ENCODE measurements at regions not wholly inside any gene's neighbourhood (a gene's known extent, or its start where the extent isn't known, plus 50 kb on each side); places are given as distances from the start of the nearest gene placed in this dataset.

GRCh38 chr2:167697194-167697593 lies 550.2 kb downstream of the STK39 start:
- DNase-seq, result no peak
- no peak for TF ChIP-seq CTCF (IDR thresholded peaks at IDR 0.05; ENCODE audit: low read depth, low read length)
- Histone ChIP-seq H3K4me3 (ENCODE audit: low read depth, low read length) (no peak overlapping the region), H3K27ac (no peak overlapping the region), H3K27me3 (ENCODE audit: insufficient read depth, low read depth, severe bottlenecking) (no peaks in the 10 kb centered on the region), H3K36me3 (no peaks in the 10 kb centered on the region), H3K9me3 (ENCODE audit: severe bottlenecking) (no peaks in the 10 kb centered on the region)

GRCh38 chr2:167692936-167693335 lies 554.5 kb downstream of the STK39 start:
- Histone ChIP-seq H3K27me3 (ENCODE audit: insufficient read depth, low read depth, severe bottlenecking) (no peaks in the 10 kb centered on the region), H3K27ac (no peak overlapping the region), H3K4me3 (ENCODE audit: low read depth, low read length) (no peak overlapping the region), H3K36me3 (no peaks in the 10 kb centered on the region), H3K9me3 (ENCODE audit: severe bottlenecking) (no peaks in the 10 kb centered on the region)
- TF ChIP-seq CTCF (IDR thresholded peaks at IDR 0.05; ENCODE audit: low read depth, low read length), result no peak
- DNase-seq, result no peak

- no peak for DNase-seq
- no peaks in the 10 kb centered on the region for H3K27me3 ChIP-seq (ENCODE audit: insufficient read depth, low read depth, severe bottlenecking)
- H3K36me3 ChIP-seq, result no peaks in the 10 kb centered on the region
- no peak for TF ChIP-seq CTCF (IDR thresholded peaks at IDR 0.05; ENCODE audit: low read depth, low read length)
- no peak overlapping the region for H3K4me3 ChIP-seq (ENCODE audit: low read depth, low read length)
- H3K27ac ChIP-seq, result no peak overlapping the region
- no peaks in the 10 kb centered on the region for H3K9me3 ChIP-seq (ENCODE audit: severe bottlenecking)
Observed at GRCh38 chr2:167692191-167692590, 555.2 kb downstream of the STK39 start.

GRCh38 chr2:167689444-167689843 lies 558.0 kb downstream of the STK39 start:
- TF ChIP-seq CTCF (IDR thresholded peaks at IDR 0.05; ENCODE audit: low read depth, low read length), result peak; percentile 51
- DNase-seq, result peak; percentile 25
- H3K27me3 ChIP-seq (ENCODE audit: insufficient read depth, low read depth, severe bottlenecking), result no peaks in the 10 kb centered on the region
- no peaks in the 10 kb centered on the region for H3K36me3 ChIP-seq
- H3K9me3 ChIP-seq (ENCODE audit: severe bottlenecking), result no peaks in the 10 kb centered on the region
- H3K27ac ChIP-seq, result no peak overlapping the region
- no peak overlapping the region for H3K4me3 ChIP-seq (ENCODE audit: low read depth, low read length)

- Histone ChIP-seq H3K9me3 (ENCODE audit: severe bottlenecking) (no peaks in the 10 kb centered on the region), H3K27ac (no peak overlapping the region), H3K27me3 (ENCODE audit: insufficient read depth, low read depth, severe bottlenecking) (no peaks in the 10 kb centered on the region), H3K36me3 (no peaks in the 10 kb centered on the region), H3K4me3 (ENCODE audit: low read depth, low read length) (no peak overlapping the region)
- no peak for DNase-seq
- no peak for TF ChIP-seq CTCF (IDR thresholded peaks at IDR 0.05; ENCODE audit: low read depth, low read length)
Observed at GRCh38 chr2:167686691-167687090, 560.7 kb downstream of the STK39 start.

- no peaks in the 10 kb centered on the region for H3K36me3 ChIP-seq
- no peak overlapping the region for H3K27ac ChIP-seq
- no peak for TF ChIP-seq CTCF (IDR thresholded peaks at IDR 0.05; ENCODE audit: low read depth, low read length)
- no peaks in the 10 kb centered on the region for H3K27me3 ChIP-seq (ENCODE audit: insufficient read depth, low read depth, severe bottlenecking)
- DNase-seq, result no peak
- H3K4me3 ChIP-seq (ENCODE audit: low read depth, low read length), result no peak overlapping the region
- no peaks in the 10 kb centered on the region for H3K9me3 ChIP-seq (ENCODE audit: severe bottlenecking)
Observed at GRCh38 chr2:167681234-167682015, 566.0 kb downstream of the STK39 start.

Data from WERI-Rb-1 (cell line).